ENCODE measurements at regions not wholly inside any gene's neighbourhood (a gene's known extent, or its start where the extent isn't known, plus 50 kb on each side); places are given as distances from the start of the nearest gene placed in this dataset.
"Not testable (repeated sequence)": the region's sequence is repeated elsewhere in the genome, so short reads cannot be mapped to it uniquely, and the experiment has no call there.

DNA sequence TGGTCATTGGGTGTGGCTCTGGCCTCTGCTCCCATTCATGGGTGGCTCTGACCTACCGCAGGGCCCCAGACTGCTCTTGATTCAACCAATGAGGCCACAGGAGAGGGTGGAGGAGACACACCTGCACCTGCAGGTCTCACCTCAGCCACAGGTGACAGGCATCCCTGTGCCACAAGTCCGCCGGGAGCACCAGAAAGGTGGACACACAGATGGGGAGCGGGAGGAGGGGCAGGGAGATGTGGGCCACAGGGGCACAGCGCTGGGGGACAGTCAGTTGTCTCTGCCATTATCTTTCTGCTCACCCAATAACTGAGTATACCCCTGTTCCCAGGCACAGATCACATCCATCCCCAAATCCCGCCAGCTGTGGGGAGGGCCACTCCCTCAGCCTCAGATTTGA is 189.1 kb upstream of the SALL3 start:
- DNase-seq = no peak

DNA sequence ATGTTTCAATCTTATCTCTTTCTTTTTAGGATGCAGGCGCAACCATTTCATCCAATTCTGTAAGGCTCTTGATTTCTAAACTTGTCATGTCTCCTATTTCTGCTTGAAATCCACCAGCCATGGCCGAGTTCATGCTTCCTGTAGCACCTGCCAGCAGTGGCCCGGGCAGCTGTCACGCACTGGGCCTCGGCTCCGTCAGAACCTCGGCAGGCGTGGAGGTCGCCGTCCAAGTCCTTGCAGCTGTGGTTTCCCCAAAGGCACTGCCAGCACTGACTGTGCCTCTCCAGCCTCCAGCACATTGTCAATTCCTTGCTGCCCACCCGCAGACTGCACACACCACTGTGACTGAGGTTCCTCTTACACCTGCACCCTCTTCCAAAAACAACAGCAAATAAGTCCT is 188.7 kb upstream of the SALL3 start:
- DNase-seq = no peak

DNA sequence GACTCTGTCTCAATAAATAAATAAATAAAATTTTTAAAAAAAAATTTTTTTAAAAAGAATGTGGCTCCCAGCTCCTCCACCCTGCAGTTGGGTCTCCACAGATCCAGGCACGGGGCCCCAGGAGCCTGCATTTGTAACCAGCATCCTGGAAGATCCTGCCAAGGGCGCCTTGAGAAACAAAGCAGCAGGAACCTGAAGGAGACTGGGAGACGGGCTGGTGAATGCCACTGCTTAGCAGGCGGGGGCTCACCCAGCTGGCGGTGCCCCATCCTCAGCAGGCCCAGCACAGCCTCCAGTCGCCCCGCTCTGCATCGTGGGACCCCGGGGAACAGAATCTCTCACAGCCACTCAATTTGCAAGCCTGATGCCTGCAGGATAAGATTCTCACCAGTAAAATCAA is 187.5 kb upstream of the SALL3 start:
- no peak for DNase-seq

- DNase-seq = no peak
Observed at GRCh38 chr18:78792736-78793135, 186.9 kb upstream of the SALL3 start.

DNA sequence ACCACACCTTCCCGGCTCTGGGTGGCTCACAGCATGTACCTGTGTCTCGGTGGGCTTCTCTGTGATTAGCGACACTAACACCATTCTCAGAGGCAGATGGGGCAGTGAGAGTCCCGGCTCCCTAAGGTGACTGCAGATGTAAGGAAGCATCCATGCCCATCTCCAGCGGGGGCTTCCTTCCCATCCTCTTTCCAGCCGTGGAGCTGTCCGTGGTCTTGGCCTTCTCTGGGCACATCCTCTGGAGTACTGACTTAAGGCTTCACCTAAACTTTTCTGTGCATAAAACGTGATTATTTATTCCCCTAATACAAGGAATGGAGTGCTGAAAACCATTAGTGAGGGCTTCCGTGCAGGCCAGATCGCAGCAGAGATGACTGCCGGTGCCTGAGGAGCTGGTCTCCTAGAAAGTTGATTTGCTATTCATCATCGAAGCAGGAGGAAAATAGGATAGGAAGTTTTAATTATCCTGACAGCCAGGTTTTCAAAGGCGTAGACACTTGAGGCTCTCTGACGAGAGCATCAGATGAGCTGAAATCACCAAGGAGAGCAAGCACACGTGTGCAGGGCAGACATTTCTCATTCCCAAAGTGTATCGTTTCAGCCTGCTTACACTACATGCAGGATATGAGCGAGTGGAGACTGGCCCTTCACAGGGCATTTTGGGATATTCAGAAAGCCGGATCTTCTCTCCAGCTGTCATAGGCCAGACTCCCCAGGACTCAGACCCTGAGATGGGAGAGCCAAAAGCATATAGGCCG is 186.1 kb upstream of the SALL3 start:
- no peak for DNase-seq

DNA sequence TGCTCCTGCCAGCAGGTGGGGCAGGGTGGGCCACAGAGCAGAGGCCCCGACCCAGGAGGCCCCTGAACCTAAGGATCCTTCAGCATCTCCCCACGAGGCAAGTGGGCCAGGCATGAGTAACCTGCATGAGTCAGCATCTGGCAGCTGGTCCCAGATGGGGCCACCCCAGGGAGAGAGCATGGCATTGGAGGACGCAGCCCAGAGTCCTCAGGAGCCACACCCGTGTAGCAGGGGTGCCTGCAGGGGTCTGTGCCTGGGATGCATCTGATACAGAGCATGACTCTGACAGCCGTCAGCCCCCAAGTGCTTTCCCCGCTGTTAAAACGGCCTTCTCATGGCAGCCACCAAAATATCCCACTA is 185.6 kb upstream of the SALL3 start:
- no peak for DNase-seq

DNA sequence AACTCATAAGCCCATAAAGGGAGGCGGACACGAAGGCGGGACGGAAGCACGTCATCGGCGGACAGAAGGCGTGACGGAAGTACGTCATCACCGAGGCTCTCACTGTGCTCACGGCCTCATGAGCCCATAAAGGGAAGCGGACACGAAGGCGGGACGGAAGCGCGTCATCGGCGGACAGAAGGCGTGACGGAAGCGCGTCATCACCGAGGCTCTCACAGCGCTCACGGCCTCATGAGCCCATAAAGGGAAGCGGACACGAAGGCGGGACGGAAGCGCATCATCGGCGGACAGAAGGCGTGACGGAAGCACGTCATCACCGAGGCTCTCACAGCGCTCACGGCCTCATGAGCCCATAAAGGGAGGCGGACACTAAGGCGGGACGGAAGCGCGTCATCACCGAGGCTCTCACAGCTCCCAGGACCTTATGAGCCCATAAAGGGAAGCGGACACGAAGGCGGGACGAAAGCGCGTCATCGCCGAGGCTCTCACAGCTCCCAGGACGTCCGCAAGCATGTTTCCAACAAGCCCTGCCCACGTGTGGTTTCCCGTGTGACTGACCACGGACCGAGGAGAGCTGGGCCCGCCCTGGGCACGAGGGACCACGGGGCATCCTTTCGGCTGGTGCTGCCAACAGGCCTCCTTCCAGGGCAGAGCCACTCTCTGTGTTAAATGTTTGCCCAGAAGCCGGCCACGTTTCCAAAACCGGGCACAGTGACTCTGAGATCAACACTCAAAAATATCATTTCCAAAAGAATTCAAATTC is 182.7 kb upstream of the SALL3 start:
- no peak for DNase-seq

- no peak for DNase-seq
Observed at GRCh38 chr18:78797499-78797898, 182.1 kb upstream of the SALL3 start.

- DNase-seq = no peak
Observed at GRCh38 chr18:78798402-78799175, 181.0 kb upstream of the SALL3 start.

DNA sequence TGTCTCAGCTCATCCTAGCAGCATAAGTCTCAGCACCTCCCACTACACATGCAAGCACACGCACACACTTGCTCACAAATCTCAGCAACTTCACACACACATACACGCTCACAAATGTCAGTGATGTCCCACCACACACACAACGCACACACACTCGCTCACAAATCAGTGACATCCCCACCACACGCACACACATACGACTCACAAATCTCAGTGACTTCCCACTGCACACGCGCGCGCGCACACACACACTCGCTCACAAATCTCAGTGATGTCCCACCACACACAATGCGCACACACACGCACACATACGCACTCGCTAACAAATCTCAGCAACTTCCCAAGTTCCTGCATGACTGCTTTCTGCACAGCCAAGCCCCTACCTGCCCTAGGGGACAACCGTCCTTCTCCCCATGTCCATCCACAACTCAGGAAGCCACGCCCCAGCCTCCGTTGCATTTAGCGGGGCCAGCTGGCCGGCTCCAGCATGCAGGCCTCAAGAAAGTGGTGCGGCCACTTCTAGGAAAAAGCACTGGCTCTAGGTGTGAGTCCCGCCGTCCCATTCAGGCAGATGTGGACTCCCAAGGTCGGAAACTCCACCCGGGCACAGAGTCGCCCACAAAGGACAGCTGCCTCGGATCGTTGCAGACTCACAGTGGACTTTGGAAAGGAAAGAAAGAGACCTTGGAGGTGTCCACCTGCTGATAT is 180.1 kb upstream of the SALL3 start:
- no peak for DNase-seq

DNA sequence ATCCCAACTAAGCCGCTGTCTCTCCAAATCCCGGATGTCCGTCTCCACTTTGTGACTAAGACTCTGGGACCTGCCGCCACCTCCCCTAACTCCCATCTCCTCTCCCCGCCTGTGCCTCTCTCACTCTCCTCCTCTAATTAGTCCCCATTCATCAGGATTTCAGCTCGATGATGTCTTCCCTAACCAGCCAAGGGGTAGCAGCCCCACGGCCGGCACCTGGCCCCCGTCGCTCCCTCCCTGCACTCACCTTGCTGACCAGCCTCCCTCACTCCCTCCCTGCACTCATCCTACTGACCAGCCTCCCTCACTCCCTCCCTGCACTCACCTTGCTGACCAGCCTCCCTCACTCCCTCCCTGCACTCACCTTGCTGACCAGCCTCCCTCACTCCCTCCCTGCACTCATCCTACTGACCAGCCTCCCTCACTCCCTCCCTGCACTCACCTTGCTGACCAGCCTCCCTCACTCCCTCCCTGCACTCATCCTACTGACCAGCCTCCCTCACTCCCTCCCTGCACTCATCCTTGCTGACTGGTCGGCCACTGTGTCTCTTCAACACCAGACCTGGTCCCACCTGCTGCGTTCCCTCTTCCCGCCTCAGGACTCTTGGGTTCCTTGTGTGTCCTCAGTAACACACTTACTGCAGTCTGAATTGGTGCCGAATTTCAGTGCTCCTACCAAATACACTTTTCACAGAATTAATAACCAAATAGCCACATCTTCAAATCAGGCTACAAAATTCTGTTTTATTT is 179.3 kb upstream of the SALL3 start:
- not testable (repeated sequence) for DNase-seq

DNA sequence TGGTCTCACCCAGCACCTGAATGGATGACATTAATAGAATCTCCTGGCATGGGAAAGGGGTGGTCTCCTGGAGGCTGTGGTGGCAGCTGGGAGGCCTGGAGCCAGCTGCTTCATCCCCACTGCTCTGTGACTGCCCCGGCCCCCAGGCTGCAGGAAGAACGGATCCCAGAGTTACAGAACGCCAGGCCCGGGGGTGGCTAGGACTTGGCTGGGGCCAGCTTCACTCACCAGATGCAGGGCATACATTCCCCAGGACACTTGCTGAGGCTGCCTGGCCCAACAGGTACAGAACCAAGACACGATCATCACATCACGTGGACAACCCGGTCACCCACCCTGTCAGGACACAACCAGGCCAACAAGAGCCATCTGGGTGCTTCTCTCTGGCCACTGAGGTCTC is 178.6 kb upstream of the SALL3 start:
- no peak for DNase-seq

- DNase-seq = no peak
Observed at GRCh38 chr18:78803104-78803503, 176.5 kb upstream of the SALL3 start.

GRCh38 chr18:78804206-78805030 is 175.2 kb upstream of the SALL3 start:
- DNase-seq = no peak

DNA sequence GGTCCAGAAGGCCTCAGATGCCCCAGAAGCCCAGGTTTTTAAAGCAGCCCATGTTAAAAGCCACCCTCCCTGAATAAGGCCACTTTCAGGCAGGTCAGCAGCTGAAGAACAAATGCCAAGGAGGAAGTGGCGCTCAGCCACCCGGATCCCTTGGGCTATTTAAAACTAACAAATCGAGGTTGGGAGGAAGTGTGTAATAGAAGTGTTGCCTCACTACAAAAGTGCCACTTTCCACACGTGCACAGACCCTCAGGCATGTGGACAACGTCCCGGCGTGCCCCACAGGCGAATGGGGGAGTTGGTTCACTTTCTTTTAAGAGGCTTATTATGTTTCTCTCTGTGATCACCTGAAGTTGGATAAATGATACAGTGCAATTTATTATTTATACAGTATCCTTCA is 173.8 kb upstream of the SALL3 start:
- no peak for DNase-seq

GRCh38 chr18:78807668-78808067 is 171.9 kb upstream of the SALL3 start:
- DNase-seq = no peak

- DNase-seq = no peak
Observed at GRCh38 chr18:78809845-78810244, 169.8 kb upstream of the SALL3 start.

DNA sequence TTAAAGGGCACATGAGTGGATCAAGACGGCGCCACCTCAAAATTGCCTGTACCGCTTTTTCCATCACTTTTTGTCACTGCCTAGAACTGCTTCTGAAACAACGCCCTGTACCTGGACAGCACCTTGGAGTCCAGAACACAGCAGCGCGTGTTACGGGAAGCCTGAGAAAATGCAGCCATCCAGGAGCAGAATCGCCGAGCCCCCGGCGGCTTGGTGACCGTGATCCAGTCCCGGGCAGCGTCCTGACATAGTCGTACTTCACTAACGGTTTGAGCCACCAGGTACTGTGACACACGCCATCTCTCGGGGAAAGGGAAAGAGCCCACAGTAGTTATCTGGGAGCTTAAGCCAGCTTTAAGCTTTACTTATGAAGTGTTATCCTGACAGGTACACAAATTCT is 168.9 kb upstream of the SALL3 start:
- no peak for DNase-seq

- no peak for DNase-seq
Observed at GRCh38 chr18:78812067-78812466, 167.6 kb upstream of the SALL3 start.

DNA sequence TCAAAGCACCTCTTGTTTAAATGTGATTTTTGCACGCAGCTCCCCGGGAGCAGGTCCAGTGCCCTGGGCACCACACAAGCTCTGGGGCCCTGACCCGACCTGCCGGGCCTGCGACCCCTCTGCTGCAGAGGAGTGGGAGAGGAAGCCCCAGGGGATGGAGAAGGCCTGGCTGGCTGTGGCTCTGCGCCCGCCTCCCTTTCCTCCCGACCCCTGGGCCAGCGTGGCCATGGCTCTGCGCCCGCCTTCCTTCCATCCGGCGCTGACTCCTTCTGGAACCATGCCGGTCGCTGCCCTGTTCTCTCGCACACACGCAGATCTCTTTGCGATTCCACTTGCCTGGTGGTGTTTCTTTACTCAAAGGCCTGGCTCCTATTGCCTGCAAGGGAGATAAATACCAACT is 166.5 kb upstream of the SALL3 start:
- no peak for DNase-seq

GRCh38 chr18:78813936-78814710 is 165.5 kb upstream of the SALL3 start:
- DNase-seq = no peak
